HG02678 (cell line): ENCODE measurements at regions not wholly inside any gene's neighbourhood (a gene's known extent, or its start where the extent isn't known, plus 50 kb on each side); places are given as distances from the start of the nearest gene placed in this dataset.

Source experiments
- ATAC-seq: cut with Tn5 transposase; IDR thresholded peaks from one replicate; pipeline ENCODE4 v1.9.1; 2021; ENCODE audit warnings: mild to moderate bottlenecking, moderate library complexity; ENCODE audit not compliant: unreplicated experiment

- ATAC-seq = no peak
Measured at GRCh38 chr6:40340957-40341356, 246.2 kb downstream of the LRFN2 start.

GRCh38 chr6:40340196-40340595 is 247.0 kb downstream of the LRFN2 start:
- ATAC-seq = no peak

DNA sequence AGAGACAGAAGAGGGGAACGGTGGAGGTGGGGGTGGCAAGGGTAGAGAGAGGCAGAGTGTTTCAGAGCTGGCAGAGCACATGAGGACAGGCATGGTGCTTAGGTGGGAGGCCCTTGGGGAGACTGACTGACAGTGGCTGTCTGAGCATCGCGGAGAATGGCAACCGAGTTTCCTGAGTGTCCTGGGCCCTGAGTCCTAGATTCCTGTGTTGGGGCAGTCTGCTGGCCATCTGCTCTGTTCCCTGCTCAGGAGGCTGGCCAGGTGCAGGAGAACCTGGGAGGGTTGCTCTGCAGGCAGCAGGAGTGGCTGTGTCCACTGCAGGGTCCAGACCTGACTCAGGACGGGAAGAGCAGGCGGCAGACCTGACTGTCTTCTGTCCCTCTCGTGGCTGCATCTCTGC is 248.9 kb downstream of the LRFN2 start:
- no peak for ATAC-seq

DNA sequence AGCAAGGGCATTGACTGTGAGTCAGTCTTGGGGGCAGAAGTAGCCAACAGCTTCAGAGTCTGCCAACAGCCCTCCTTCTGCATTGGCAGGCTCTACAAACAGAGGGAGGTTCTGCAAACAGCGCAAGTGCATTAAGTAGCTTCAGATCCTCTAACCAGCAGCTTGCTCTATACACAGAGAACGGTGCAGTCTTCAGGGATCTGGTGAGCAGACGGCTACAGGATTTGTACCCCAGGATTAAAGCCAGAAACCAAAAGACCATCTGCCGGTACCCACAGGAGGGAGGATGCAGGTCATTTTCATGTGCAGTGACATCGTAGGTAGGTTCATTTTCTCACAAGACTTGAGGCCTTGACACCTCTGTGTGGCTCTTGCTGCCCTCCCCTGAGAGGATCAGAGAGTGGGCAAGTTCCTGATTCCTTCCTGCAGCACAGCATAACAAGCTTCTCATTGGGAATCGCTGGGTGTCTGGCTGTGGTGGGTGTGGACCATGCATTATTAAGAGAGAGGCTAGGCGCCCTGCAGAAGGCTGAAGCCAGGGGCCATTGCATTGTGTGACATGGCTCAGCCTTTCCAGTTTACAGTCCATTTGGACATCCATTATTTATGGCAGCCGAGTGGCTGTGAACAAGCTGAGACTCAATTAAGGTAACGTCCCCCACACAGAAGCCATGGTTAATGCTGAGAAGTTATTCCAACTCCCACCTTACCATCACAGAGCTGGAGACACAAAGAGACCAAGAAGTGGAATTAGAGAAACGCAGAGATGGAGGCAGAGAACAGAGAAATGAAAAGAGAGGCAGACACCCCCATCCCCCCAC is 250.0 kb downstream of the LRFN2 start:
- no peak for ATAC-seq

GRCh38 chr6:40336296-40336695 is 250.9 kb downstream of the LRFN2 start:
- ATAC-seq = no peak

- no peak for ATAC-seq
Measured at GRCh38 chr6:40334496-40335270, 252.5 kb downstream of the LRFN2 start.

DNA sequence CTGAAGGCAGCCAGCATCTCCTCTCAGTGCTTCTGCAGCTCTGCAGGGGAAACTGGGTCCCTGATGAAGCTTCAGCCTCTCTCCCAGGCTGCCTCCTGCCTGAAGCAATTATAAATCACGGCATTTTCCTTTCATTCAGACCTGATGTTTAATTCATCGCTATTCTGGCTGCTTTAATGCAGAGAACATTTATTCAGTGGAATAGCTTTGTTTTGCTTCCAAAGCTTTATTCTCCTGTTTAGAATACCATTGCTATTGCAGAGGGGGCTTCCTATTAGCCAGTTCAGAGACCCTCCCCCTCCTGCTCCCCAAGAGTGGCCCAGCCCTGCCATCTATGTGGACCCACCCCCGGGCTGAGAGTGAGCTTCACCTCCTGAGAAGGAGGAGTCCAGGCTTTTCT is 255.6 kb downstream of the LRFN2 start:
- ATAC-seq = no peak

- ATAC-seq = no peak
Measured at GRCh38 chr6:40330301-40330721, 256.9 kb downstream of the LRFN2 start.

GRCh38 chr6:40328986-40329545 is 258.1 kb downstream of the LRFN2 start:
- no peak for ATAC-seq

GRCh38 chr6:40328386-40328985 is 258.7 kb downstream of the LRFN2 start:
- ATAC-seq = no peak

DNA sequence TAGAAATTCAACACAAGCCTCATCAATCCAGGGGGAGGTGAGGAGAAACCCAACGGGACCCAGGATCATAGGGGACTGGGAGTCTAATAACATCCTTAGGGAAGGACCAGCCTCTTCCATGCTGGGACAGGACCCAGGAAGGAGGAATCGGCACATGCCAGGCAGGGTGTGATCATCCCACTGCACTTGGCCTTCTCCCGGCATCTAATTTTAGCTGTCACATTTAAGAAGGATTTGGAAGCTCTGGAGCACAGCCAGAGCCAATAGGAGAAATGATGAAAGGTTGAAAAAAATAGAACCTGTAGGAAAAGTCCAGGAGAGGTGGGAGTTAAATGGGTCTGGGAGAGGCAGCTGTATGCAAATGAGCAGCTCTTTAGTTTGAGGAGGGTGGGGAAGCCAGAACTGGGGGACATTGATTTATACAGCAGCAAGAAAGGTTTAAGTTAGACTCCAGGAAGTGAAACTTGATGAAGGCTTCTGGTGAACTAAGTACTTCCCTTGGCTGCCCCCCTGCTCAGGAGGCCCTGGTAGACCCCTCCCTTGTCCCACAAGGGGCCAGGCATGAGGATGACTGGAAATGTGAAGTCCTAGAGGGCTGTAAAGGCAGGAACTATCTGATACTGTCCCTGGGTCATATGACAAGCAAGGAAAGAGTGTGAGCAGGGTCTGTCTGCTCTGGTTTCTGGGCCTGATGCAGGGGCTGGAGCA is 260.3 kb downstream of the LRFN2 start:
- ATAC-seq = no peak

GRCh38 chr6:40325791-40326190 is 261.4 kb downstream of the LRFN2 start:
- no peak for ATAC-seq

DNA sequence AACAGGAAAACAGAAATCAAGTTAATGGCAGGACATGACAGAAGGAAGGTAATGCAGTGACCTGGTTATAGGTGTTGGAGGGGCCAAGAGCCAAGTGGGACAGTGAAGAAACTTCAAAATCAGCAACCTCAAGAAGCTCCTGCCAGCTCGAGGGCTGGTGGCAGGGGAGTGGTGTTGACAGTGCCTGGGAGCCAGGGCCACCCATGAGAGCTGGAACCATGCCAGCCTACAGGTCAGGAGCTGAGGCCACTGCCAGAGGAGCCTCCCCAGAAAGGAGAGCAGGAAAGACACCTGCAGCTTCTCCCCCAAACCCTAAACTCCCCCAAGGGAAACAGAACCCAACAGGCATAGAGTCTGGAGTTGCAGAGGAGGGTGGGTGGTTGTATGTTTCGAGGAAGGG is 262.1 kb downstream of the LRFN2 start:
- no peak for ATAC-seq

DNA sequence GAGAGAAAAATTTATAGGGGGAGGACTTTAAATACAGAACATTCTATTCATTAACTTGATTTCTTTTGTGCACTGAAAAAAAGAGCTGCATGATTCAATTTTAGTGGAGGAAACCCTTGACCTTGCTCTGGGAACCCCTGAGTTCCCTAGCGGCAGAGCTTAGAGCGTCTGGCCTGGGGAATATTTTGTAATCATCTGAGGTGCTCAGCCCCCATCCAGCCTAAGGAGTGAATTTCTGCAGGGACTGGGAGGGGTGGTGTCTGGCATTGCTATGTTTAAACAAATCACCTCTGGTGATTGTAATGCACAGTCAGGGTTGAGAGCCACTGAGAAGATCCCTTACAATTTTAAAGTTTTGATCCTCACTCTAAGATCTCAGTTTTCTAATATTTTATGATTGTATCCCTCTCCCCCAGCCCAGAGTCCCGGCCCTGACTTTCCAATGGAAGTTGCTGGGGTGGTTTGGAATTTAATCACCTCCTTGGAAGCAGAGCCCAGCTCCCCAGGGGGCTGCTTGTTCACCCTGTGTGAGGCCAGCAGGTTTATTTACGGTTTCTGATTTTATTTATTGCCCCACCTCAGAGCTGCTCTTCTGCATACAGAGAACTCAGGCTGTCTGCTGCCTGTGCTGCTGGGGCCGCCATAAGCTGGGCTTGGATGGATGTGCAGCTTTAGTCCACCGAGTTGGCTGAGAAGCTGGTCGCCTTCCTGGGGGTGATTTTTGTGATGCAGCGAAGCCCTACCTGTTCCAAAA is 263.1 kb downstream of the LRFN2 start:
- no peak for ATAC-seq

GRCh38 chr6:40322336-40322735 is 264.8 kb downstream of the LRFN2 start:
- no peak for ATAC-seq

- no peak for ATAC-seq
Measured at GRCh38 chr6:40321616-40322015, 265.5 kb downstream of the LRFN2 start.

DNA sequence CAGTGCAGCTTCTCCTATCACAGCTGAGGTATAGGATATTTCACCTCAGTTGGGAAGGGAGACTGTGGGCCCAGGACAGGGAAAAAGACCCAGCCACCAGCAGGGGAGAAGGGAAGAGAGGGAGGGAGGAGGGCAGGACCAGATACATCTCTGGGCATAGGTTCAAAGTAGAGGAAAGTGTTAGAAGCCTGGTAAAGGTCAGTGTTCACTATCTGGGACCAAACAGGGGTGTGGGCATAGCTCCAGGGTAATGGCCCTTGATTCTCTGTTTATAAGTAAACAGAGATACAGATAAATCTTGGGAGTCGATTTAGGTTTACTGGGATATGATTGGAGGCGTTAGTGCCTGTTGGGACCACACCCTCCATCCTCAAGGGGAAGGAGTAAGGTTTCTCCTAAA is 266.2 kb downstream of the LRFN2 start:
- ATAC-seq = no peak

DNA sequence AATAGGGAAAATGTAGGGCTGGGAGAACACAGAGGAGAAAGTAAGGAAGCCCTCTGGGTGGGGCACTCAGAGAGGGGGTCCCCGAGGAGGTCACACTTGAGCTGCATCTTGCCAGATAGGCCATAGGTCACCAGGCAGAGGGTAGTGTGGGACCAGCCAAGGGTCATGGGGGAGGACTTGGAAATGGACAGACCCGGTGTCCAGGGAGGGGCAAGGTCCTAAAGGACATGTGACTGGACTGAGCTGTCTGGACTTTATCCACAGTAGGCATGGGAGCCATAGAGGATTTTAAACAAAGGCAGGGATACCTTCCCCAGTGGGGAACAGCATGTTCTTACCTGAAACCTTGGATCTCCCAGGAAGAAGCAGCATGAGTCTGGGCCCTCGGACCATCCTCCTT is 266.7 kb downstream of the LRFN2 start:
- no peak for ATAC-seq

DNA sequence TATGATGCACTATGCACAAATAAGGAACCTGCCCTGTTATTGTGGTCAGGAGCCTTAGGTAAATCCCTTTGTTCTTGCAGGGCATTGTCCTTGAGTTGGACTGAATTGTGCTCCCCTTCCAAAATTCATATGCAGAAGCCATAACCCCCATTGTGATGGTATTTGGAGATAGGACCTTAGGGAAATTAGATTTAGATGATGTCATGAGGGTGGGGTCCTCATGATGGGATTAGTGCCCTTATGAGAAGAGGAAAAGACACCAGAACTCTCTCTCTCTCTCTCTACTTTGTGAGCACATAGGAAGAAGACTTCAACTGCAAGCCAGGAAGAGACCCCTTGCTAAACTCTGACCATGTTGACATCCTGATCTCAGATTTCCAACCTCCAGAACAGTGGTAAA is 268.0 kb downstream of the LRFN2 start:
- ATAC-seq = no peak

- ATAC-seq = no peak
Measured at GRCh38 chr6:40315060-40315459, 272.1 kb downstream of the LRFN2 start.
